SK-N-SH (cell line): ENCODE measurements at regions not wholly inside any gene's neighbourhood (a gene's known extent, or its start where the extent isn't known, plus 50 kb on each side); places are given as distances from the start of the nearest gene placed in this dataset.

Experiments
- CTCF ChIP-seq: fragments of 200-600 bp; sonication (generic); IDR thresholded peaks from 2 replicates; pipeline ENCODE4 v1.6.1; 2017; ENCODE audit warnings: antibody characterized with exemption, mild to moderate bottlenecking, moderate library complexity
- ELF1 ChIP-seq: IDR thresholded peaks from 2 replicates; pipeline ENCODE4 v1.4.0; 2012
- EP300 ChIP-seq, 2 experiments: IDR thresholded peaks; 2 replicates each; pipeline versions ENCODE4 v1.4.0 to v1.6.1; 2012; ENCODE audit warnings: borderline replicate concordance in 1 of 2, low read depth in 1 of 2, low read length in 1 of 2
- EZH2phosphoT487 ChIP-seq: fragments of 200-600 bp; sonication (generic); IDR thresholded peaks from 2 replicates; pipeline ENCODE4 v1.6.1; 2017; ENCODE audit warnings: low read depth, mixed run types, mild to moderate bottlenecking, antibody characterized with exemption, moderate library complexity, borderline replicate concordance
- FOSL2 ChIP-seq: IDR thresholded peaks from 2 replicates; pipeline ENCODE4 v1.4.0; 2012; ENCODE audit warnings: low read depth, mild to moderate bottlenecking, moderate library complexity, borderline replicate concordance
- FOXM1 ChIP-seq: IDR thresholded peaks from 2 replicates; pipeline ENCODE4 v1.4.0; 2012; ENCODE audit warnings: low read depth, mild to moderate bottlenecking
- GABPA ChIP-seq: IDR thresholded peaks from 2 replicates; pipeline ENCODE4 v1.4.0; 2012; ENCODE audit warnings: low read depth, mild to moderate bottlenecking
- MEF2A ChIP-seq: IDR thresholded peaks from 2 replicates; pipeline ENCODE4 v1.4.0; 2012; ENCODE audit warnings: low read depth, borderline replicate concordance
- NFIC ChIP-seq: IDR thresholded peaks from 2 replicates; pipeline ENCODE4 v1.4.0; 2012; ENCODE audit warnings: borderline replicate concordance
- POLR2AphosphoS5 ChIP-seq: IDR thresholded peaks from 2 replicates; pipeline ENCODE4 v1.6.1; 2012; ENCODE audit warnings: low read depth, low read length
- RAD21 ChIP-seq: IDR thresholded peaks from 2 replicates; pipeline ENCODE4 v1.6.1; 2012; ENCODE audit warnings: mild to moderate bottlenecking, low read length
- TAF1 ChIP-seq: IDR thresholded peaks from 2 replicates; pipeline ENCODE4 v1.6.1; 2012; ENCODE audit warnings: low read depth, mild to moderate bottlenecking, low read length, moderate library complexity, borderline replicate concordance
- TEAD4 ChIP-seq: IDR thresholded peaks from 2 replicates; pipeline ENCODE4 v1.4.0; 2012; ENCODE audit warnings: mild to moderate bottlenecking, borderline replicate concordance; ENCODE audit not compliant: insufficient read depth
- TF ChIP-seq, protein P1 (sequence below): IDR thresholded peaks from 2 replicates; pipeline ENCODE4 v1.6.1; 2012; ENCODE audit warnings: mild to moderate bottlenecking, low read depth, low read length, moderate library complexity

DNA sequence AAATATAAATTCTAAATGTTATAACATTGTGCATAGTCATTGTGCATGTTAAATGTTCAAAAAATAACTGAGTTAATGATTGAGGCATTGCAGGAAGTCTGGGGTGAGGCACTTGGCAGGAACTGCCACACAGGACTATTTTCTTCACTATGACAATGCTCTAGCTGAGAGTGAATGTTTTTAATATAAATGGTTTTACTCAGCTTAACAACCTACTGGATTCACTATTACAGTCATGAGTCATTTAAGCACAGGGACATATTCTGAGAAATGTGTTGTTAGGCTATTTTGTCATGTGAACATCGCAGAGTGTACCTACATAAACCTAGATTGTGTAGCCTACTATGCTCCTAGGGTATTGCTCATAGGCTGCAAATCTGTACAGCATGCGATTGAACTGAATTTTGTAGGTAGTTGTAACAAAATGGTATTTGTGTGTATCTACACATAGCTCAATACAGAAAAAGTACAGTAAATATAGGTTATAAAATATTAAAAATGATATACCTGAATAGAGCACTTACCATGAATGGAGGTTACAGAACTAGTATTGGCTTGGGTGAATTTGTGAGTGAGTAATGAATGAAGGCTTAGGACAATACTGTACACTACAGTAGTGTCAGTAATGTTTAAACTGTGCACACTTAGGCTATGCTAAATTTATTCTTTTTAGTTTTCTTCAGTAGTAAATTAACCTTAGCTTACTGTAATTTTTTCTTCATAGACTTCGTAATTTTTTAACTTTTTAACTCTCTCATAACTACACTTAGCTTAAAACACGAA, 346.1 kb upstream of the PTGER4 start:
- TF ChIP-seq CTCF = no peak
- TF ChIP-seq TEAD4 = no peak
- TF ChIP-seq EZH2phosphoT487 = no peak
- no peak for TF ChIP-seq NFIC
- no peak for TF ChIP-seq POLR2AphosphoS5
- no peak for TF ChIP-seq RAD21
- TF ChIP-seq FOSL2 = no peak
- TF ChIP-seq, protein P1, sequence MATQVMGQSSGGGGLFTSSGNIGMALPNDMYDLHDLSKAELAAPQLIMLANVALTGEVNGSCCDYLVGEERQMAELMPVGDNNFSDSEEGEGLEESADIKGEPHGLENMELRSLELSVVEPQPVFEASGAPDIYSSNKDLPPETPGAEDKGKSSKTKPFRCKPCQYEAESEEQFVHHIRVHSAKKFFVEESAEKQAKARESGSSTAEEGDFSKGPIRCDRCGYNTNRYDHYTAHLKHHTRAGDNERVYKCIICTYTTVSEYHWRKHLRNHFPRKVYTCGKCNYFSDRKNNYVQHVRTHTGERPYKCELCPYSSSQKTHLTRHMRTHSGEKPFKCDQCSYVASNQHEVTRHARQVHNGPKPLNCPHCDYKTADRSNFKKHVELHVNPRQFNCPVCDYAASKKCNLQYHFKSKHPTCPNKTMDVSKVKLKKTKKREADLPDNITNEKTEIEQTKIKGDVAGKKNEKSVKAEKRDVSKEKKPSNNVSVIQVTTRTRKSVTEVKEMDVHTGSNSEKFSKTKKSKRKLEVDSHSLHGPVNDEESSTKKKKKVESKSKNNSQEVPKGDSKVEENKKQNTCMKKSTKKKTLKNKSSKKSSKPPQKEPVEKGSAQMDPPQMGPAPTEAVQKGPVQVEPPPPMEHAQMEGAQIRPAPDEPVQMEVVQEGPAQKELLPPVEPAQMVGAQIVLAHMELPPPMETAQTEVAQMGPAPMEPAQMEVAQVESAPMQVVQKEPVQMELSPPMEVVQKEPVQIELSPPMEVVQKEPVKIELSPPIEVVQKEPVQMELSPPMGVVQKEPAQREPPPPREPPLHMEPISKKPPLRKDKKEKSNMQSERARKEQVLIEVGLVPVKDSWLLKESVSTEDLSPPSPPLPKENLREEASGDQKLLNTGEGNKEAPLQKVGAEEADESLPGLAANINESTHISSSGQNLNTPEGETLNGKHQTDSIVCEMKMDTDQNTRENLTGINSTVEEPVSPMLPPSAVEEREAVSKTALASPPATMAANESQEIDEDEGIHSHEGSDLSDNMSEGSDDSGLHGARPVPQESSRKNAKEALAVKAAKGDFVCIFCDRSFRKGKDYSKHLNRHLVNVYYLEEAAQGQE = no peak
- TF ChIP-seq MEF2A = no peak
- no peak for TF ChIP-seq FOXM1
- no peak for TF ChIP-seq ELF1
- TF ChIP-seq TAF1 = no peak
- TF ChIP-seq GABPA = no peak
- no peak for TF ChIP-seq EP300 (IDR thresholded peaks at IDR 0.05; ENCODE audit: borderline replicate concordance in 1 of 2, low read depth in 1 of 2, low read length in 1 of 2)
